ENCODE measurements at regions not wholly inside any gene's neighbourhood (a gene's known extent, or its start where the extent isn't known, plus 50 kb on each side); places are given as distances from the start of the nearest gene placed in this dataset.

DNA sequence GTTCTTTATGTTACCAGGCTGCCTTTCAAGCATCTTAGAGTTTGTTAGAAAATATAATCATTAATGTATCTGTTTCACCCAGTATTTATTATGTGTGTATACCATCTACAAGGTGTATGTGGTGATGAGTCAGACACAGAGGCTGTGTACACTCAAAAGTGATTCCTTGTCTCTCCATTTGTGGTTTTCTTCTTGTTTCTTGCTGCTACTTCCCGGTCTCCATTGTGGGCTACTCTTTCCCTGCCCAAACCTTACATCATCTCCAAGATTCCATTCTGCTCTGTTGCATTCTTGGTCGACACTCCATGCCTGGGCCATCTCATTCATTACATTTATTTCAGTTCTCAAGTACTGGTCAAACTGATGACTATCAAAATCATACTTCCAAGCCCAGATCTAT, 182.2 kb upstream of the STXBP5 start:
- no peak for DNase-seq (ENCODE audit: extremely low read depth, low read depth)

DNA sequence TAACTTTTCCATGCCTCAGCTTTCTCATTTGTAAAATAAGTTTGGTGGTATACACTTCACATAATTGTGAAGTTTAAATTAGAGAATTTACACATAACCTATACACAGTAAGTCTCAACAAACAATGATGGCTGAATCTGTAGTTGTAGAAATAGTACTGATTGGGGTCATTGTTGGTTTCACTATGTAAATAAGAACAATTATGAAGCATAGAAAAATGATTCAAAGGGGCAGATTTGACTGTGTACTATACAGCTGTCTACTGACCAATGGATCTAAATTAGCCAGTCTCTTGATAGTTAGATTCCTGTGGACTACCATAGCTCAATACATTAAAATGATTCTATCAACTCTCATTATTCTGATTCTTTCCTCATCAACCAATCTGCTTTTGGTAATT, 181.1 kb upstream of the STXBP5 start:
- DNase-seq (ENCODE audit: extremely low read depth, low read depth), result no peak

DNA sequence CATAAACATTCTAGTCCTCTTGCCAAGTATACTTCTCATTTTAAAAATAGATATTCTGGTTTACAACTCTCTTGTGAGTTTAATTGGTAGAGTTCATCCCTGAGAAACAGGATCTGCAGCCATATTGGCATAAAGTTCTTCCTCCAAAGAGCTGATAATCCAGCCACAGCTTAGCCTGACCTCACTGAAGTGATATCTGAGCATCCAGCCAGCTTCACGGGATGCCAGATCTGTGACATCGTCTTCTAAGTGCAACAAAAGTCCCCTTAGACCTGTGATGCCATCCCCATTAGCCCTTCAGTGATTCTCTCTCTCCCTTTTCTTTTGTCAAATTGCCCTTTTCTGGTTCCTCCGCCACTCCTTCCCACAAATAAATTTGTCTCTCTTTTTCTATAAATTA, 180.6 kb upstream of the STXBP5 start:
- no peak for DNase-seq (ENCODE audit: extremely low read depth, low read depth)

DNA sequence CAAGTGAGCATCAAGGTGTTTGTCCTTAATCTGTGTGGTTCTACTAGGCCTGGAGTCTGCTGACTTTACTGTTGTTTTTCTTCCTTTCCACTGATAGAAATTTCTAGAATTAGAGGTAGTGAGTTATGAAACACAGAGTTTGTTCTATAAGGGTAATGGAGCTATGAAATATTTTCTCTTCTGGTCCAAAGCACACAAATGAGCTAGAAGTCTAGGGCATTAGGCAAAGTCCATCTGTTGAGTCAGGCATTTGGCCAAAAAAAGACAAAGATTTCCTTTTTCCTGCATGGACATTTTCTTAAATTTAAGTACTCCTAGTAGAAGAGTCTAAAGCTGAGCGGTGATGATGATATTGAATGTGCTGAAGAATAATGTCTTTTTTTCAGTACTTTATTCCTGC, 174.3 kb upstream of the STXBP5 start:
- no peak for DNase-seq (ENCODE audit: extremely low read depth, low read depth)

DNA sequence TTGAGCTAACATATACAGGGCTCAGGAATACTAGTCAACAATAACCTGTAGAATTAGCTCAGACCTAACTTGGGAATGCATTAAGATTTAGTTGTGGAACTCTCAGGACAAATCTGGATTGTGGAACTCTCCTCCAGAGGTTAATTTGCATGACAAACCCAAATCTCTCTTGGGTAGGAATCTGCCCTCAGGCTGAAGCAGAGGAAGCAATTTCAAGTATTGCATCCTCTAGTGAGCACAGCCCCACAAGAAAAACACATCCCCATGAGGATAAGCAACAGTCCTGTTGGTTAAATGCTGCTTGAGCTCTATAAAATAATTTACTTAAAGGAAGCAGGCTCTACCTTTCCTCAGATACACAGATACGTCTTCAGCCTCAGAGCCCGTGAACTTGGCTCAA, 170.9 kb upstream of the STXBP5 start:
- no peak for DNase-seq (ENCODE audit: extremely low read depth, low read depth)

DNA sequence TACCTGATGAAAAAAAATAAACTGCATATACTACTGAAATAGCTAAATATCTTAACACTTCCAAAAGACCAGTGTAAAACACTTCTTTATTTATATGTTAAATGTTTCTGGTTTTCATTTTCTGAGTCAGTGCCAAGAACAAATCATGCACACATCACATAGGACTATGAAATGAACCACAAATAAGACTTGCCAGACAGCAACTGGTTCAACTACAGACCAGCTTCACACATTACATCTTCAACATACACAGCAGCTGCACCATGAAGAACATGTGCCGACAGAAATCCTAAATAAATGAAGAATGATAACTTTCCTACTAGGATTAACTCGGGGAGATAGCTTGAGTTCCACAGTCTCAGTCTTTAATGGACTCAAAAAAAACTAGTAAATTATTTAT, 168.3 kb upstream of the STXBP5 start:
- DNase-seq (ENCODE audit: extremely low read depth, low read depth), result no peak

DNA sequence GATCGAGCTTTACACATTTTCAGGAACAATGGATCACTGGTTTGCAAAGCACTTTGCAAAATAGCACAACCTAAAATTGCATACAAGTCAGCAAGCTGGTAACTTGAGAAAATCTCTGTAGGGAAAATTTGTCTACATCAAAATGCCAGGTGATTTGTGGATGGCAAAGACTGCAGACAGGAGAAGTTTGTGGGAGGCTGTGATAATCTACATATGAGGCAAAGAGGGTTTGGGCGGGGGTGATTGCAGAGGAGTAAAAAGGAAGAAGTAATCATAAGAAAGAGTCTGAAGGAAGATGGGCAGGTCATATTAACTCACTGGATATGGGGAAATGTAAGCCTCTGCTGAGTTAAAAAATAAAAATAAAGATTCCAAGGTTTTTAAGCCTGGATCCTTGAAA, 166.3 kb upstream of the STXBP5 start:
- DNase-seq (ENCODE audit: extremely low read depth, low read depth), result no peak

DNA sequence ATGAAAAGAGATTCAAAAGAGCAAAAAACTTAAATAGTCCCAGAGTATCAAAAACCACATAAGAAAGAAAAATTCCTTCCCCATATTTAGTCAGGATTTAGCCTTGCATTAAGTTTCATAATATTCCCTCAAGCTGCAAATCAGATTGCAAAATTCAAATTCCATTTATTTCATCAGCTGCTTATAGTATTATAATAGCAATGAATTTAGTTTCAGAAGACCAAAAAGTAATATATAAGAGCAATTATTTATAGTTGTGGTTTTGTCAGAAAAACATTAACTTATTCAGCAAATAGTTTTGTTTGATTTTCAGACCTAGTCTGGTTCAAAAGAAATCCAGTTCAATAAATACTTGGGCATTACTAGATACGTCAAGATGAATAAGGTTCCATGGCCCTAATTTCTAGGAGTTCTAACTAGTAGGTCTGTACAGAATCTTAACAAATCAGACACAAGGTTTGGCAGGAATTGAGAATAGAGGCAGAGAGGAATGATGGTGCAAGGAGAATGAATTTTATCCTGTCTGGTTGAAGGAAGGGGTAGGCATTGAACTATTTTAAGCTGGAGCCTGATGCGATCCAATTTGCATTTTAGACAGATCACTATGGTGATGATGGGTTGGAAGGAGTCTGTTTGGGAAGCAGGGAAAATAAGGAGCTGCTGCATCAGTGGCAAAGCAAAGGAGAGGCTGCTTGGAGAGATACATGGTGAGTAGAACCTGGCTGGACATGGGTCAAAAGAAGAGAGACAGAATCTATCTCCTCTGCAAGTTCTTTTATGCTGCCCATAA, 163.9 kb upstream of the STXBP5 start:
- DNase-seq (ENCODE audit: extremely low read depth, low read depth), result no peak

DNA sequence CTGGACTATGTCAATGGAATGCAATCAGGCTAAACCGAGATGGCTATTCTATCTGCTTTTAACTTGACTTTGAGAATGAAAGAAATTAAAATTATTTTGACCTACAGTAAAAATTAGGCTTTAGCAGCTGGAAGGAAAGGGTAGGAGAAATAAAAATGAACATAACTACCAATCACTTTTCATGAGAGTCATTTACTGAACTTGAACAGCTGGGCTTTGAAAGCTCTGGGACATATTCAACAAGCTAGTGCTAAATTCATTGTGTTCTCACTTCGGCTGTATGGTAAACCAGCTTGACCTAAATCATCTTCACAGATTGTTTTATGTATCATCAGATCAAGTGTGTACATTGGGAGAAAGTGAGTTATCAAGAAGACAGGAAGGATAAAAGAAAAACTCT, 161.5 kb upstream of the STXBP5 start:
- no peak for DNase-seq (ENCODE audit: extremely low read depth, low read depth)

DNA sequence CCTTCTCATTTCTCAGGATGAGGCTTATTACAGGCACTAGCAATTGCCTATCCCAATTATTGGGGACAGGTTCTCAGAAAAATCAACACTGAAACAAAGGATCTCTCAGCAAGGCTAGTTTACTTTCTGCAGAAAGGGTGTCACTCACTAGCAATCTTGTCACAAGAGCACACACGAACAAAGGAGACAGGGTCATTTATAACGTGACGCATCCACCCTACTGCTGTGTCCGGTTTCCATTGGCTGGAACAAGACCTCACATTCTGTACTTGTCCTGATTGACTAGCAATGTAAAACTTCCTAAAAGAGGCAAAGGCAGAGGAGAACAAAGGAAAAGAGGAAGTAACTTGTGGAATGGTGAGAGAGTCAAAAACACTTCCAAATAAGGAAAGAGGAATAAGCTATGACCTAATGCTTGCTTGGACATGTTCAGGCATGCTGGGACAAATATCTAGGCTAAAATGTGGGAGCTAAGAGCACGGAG, 160.2 kb upstream of the STXBP5 start:
- DNase-seq (ENCODE audit: extremely low read depth, low read depth), result no peak

DNA sequence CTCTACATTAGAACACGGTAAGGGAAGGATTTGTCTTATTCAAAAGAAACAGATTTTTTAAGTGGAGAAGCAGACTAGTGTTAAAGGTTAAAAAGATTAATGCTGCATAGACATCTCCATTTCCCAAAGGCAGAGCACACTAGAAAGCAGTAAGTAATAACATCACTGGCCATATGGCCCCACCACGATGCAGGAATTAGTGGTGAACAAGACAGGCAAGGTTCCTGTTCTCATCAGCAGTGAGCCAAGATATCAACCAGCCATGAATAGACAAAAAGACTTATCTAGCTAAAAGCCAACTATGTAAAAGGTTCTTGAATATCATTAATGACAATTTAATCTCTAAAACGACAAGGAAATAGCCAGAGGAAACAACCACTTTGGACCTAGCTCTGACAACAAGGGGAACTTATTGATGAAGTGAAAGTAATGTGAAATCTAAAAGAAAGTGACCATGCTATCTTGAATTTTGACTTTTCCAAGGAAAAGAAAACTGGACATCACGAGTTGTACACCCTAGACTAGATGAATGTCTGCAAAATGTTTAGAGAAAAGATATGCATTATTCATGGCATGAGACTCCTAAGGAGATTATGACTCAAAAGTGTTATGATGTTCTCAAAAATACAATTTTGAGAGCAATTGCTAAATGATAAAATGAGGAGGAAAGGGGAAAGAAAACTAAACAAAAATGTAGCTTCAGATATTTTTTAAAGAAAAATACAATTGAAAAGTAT, 157.9 kb upstream of the STXBP5 start:
- DNase-seq (ENCODE audit: extremely low read depth, low read depth), result no peak

DNA sequence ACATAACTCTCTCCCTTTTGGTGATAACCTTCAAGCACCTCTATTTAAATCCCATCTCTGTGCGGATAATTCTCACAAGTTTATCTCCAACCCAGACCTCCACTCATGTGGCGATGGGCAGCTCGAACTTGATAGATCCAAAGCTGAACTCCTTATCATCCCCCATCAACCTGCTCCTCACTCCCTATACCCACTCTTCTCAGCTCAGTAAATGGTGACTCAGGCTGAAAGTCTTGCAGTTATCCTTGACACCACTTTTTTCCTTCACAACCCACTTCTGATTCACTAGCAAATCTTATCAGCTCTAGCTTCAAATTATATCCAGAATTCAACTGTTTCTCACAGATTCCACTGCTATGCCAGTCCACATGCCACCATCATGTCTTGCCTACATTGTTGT, 155.3 kb upstream of the STXBP5 start:
- DNase-seq (ENCODE audit: extremely low read depth, low read depth), result no peak

DNA sequence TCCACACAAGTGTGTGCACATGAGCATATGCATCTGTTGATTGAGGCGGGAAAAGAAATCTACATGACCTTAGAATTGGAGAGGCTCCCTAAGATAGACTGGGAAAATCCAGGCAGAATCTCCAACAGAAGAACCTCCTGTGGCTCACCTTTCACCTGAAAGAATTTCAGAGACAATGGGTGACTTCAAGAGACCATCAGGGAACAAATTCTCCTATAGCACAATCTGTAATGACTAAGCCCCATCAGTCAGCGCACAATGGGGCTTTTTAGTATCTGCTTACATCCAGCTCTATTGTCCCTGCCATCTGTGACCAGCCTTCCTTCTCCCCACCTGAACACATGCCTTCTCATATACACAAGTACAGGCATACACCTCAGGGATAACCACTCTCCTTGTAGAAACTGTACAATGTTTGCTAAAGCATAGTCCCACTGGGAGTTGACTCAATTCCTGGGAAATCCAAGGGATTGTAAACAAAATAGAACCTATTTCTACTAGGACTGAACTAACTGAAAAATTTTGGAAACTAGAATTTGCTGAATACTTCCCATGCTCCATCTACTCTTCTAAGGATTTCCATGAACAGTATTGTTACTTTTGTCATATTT, 150.8 kb upstream of the STXBP5 start:
- DNase-seq (ENCODE audit: extremely low read depth, low read depth), result no peak

DNA sequence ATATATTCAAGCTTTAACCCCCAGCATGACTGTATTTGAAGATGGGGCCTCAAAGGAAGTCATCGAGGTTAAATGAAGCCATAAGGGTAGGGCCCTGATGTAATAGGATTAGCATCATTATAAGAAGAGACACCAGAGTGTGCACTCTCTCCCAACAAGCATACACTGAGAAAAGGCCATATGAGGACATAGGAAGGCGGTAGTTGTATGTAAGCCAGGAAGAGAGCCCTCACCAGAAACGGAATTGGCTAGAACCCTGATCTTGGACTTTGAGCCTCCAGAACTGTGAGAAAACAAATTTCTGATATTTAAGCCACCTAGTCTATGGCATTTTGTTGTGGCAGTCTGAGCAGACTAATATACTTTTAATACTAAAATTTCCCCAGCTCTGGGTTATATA, 150.1 kb upstream of the STXBP5 start:
- no peak for DNase-seq (ENCODE audit: extremely low read depth, low read depth)

DNA sequence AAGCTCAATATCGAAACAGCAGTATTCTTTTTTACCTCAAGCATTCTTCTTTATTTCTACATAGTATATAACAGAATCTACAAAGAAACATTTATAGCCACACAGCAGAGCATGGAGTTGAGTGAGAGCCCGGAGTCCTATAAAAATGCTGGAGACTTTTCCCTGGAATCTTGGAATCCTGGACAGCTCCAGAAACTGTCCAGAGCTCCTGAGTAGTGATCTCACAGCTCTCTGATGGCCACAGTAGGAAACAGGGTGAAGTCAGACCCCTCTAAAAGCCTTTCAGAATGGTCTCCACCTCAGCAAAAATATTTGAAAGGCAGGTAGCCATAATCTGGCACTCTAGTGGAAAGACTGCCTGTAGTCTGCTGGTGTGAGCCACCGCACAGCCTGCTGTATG, 149.3 kb upstream of the STXBP5 start:
- no peak for DNase-seq (ENCODE audit: extremely low read depth, low read depth)

DNA sequence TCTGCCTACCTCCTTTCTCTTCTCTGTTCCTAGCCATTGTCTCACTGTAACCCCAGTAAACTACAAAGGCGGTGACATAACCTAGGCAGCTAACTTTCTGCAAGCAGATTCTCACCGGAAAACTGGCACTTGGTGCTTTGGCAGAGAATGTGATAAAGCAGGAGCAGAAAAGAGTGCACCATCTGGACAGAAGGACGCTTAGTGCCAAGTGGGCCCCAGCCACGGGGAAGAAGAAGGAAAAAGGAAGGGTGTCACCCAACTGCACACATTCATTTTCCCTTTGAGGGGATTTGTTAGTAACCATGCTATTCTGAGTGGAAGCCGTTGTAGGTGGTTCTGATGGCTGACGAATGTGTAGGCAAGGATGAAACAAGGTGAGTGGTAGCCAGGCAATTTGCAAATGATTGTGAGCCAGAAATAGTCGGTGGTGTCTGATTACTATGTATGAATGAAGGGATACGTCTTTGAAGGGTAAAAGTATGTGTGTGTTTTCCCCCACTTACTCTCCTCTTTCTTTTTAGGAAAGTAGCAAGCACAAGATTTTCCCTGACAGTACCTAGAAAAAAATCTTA, 148.3 kb upstream of the STXBP5 start:
- DNase-seq (ENCODE audit: extremely low read depth, low read depth), result no peak

DNA sequence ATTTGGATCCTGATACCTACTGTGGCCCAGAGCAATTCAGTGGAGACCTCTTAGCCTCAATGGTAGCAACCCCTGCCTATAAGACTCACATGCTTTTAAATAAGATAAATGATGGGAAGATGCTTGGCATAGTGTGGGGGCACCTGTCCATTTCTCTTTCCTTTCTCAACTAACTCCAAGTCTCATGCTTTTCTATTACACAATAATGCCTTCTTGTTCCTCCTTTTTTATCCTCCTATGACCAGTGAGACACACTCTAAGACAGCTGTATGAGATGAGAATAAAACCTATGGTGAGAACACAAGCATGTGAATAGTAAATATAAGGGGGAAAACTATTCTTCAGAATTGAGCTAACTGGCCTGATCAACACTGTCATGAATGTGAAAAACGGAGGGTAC, 147.0 kb upstream of the STXBP5 start:
- no peak for DNase-seq (ENCODE audit: extremely low read depth, low read depth)

DNA sequence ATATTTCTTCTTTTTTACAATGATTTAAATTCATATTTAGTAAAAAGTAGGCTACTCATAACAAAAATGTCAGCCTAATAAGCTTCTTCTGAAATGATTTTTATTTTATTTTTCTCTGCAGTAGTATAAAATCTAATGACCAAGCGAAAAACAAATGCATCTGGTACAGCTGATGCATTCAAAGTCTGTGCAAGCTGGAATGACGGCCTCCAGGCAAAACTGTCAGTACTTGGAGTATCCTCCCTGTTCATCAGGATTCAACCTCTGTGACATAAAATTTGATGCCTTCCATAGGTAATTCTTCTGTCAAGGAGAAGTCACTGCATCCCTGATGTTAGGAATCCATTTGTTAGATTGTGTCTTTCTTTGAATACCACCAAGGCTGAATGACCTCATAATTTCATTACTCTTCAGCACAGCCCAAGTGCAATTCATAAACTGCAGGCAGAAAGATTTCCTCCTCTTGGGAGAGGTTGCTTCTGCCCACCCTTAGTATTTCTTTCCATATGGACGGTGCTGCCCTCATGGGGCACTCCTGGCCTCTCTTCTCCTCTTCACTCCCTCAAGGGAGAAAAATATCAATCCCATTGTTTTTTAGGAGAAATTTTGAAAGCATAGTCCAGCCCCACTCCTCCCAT, 146.4 kb upstream of the STXBP5 start:
- no peak for DNase-seq (ENCODE audit: extremely low read depth, low read depth)

DNA sequence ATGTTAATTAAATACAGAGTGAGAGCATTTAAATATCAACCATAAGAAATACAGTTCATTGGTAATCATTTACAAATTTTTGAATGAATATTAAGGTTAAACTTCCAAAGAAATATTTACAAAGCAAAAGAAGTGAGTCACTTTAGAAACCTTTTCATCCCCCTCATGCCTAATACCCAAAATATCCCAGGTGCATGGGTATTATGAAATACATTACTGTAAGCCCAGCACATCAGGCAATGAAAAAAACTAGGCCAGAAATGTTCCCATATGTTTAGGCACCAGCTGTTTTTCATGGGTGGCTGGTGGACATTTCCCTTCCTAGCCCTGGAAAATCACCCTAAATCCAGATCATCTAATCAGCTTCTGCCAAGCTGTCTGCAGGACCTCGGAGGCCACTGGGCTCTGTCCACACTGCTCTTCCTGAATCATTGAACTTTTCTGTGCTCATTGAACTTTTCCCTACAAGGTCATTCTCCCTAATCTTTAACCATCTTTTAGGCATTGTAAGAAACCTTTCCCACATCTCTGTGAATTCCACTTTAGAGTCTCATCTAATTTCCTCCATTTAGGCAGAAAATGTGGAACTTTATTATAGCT, 145.3 kb upstream of the STXBP5 start:
- no peak for DNase-seq (ENCODE audit: extremely low read depth, low read depth)

DNA sequence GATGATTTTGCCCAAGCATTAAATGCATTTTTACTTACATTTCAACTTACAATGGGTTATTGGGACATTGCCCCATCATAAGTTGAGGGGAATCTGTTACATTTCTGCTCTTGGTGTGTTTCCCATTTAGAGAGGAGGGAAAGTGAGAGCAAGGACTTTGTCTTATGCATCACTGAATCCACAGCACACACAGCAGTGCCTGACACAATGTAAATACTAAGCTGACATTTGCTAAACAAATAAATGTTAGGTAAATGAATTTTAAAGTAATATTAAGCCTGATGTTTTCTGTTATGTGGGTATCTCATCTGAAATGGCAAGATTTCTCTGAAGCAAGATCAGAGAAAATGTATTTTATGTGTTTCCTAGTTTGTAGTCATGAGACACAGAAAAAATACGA, 143.6 kb upstream of the STXBP5 start:
- no peak for DNase-seq (ENCODE audit: extremely low read depth, low read depth)

DNA sequence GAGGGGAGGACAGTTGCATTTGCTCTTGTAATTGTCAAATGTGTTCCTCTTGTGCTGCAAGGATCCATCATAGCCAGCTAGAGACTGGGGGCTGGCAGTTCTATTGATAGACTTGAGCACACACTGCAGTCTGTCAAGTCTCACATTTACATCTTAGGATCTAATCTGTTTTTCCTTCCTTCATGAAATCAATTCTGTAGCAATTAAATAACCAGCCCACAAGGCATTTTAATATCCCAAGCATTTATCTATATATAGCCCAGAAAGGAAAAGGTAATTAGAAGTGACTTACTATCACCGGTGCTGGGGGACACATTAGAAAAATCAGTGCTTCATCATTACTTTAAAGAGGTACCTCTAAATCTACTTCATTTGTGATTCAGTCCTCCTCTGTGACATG, 143.0 kb upstream of the STXBP5 start:
- no peak for DNase-seq (ENCODE audit: extremely low read depth, low read depth)

Data from NCI-H460 (cell line).